IMR-90 (cell line): ENCODE measurements at regions not wholly inside any gene's neighbourhood (a gene's known extent, or its start where the extent isn't known, plus 50 kb on each side); places are given as distances from the start of the nearest gene placed in this dataset.

Source experiments
- ATAC-seq: fragments of 200-7000 bp; cut with Tn5 transposase; 2 replicates; pipeline ENCODE4 v1.9.1; 2020; ENCODE audit warnings: low read depth, mild to moderate bottlenecking, moderate library complexity
- BruUV-seq: library from RNA; stranded (reverse); fragments of 400-500 nt; replicated peaks from 2 replicates; lab custom pipeline; 2021; lab: Mats Ljungman, UMichigan
- CTCF ChIA-PET: fragments of 300-600 bp; formaldehyde crosslinking; extraction: SDS; loops from one replicate; lab custom pipeline; 2021; ENCODE audit warnings: antibody characterized with exemption; lab: Yijun Ruan, JAX
- POLR2A ChIA-PET: fragments of 300-600 bp; sonication (Branson Sonifier 250); formaldehyde crosslinking; loops from one replicate; lab custom pipeline; 2022; ENCODE audit warnings: antibody characterized with exemption; ENCODE audit not compliant: unreplicated experiment; lab: Charles Lee
- DNase-seq: peaks from one replicate; pipeline ENCODE4 v3.0.0; 2013
- H2AFZ ChIP-seq: replicated peaks from 2 replicates; pipeline ENCODE3; 2013; ENCODE audit warnings: low read length, mild to moderate bottlenecking; ENCODE audit not compliant: poor library complexity
- H2AK5ac ChIP-seq: 2 replicates; pipeline ENCODE4 v1.6.1; 2013; ENCODE audit warnings: low read depth, low read length, inconsistent platforms
- H2AK9ac ChIP-seq: replicated peaks from 2 replicates; pipeline ENCODE3; 2013; ENCODE audit warnings: mild to moderate bottlenecking, low read depth, low read length, moderate library complexity; ENCODE audit not compliant: poor library complexity
- H2BK120ac ChIP-seq: 2 replicates; pipeline ENCODE4 v1.6.1; 2013; ENCODE audit warnings: low read depth, low read length, inconsistent platforms
- H2BK15ac ChIP-seq: 3 replicates; pipeline ENCODE4 v1.6.1; 2013; ENCODE audit warnings: low read depth, low read length, inconsistent platforms
- H2BK20ac ChIP-seq: 2 replicates; pipeline ENCODE4 v1.6.1; 2013; ENCODE audit warnings: low read depth, mild to moderate bottlenecking, inconsistent platforms, low read length, moderate library complexity
- H2BK5ac ChIP-seq: 2 replicates; pipeline ENCODE4 v1.6.1; 2013; ENCODE audit warnings: mild to moderate bottlenecking, low read depth, low read length, inconsistent platforms; ENCODE audit not compliant: poor library complexity, severe bottlenecking
- H3K14ac ChIP-seq: replicated peaks from 2 replicates; pipeline ENCODE4 v1.6.1; 2013; ENCODE audit warnings: low read depth, low read length, inconsistent platforms
- H3K18ac ChIP-seq: 2 replicates; pipeline ENCODE4 v1.6.1; 2013; ENCODE audit warnings: low read depth, low read length, control low read depth
- H3K23ac ChIP-seq: 2 replicates; pipeline ENCODE4 v1.6.1; 2013; ENCODE audit warnings: low read depth, low read length, inconsistent platforms
- H3K27ac ChIP-seq: 2 replicates; pipeline ENCODE4 v1.5.1; 2013; ENCODE audit warnings: mild to moderate bottlenecking, control low read depth, low read length; ENCODE audit not compliant: insufficient read depth
- H3K27me3 ChIP-seq: 2 replicates; pipeline ENCODE4 v1.6.1; 2013; ENCODE audit warnings: low read length; ENCODE audit not compliant: control insufficient read depth, insufficient read depth
- H3K36me3 ChIP-seq: 2 replicates; pipeline ENCODE4 v1.6.1; 2013; ENCODE audit warnings: low read length, mixed read lengths; ENCODE audit not compliant: control insufficient read depth, insufficient read depth
- H3K4ac ChIP-seq: 2 replicates; pipeline ENCODE4 v1.6.1; 2013; ENCODE audit warnings: low read depth, low read length, inconsistent platforms
- H3K4me1 ChIP-seq: 2 replicates; pipeline ENCODE4 v1.6.1; 2013; ENCODE audit warnings: low read length, mixed read lengths; ENCODE audit not compliant: control insufficient read depth, insufficient read depth
- H3K4me2 ChIP-seq: 2 replicates; pipeline ENCODE4 v1.6.1; 2013; ENCODE audit warnings: low read depth, mild to moderate bottlenecking, control low read depth, low read length, moderate library complexity
- H3K4me3 ChIP-seq: 2 replicates; pipeline ENCODE4 v1.5.1; 2013; ENCODE audit warnings: low read depth, mild to moderate bottlenecking, control low read depth, low read length, moderate library complexity; ENCODE audit not compliant: insufficient read depth
- H3K56ac ChIP-seq: 2 replicates; pipeline ENCODE4 v1.6.1; 2013; ENCODE audit warnings: low read length, inconsistent platforms; ENCODE audit not compliant: insufficient read depth; ENCODE audit errors: extremely low read depth
- H3K79me1 ChIP-seq, 2 experiments: 2 replicates each; pipeline ENCODE4 v1.6.1; 2013; ENCODE audit warnings: low read length in 2 of 2, inconsistent platforms in 1 of 2, low read depth in 1 of 2
- H3K9ac ChIP-seq: 2 replicates; pipeline ENCODE4 v1.6.1; 2013; ENCODE audit warnings: low read depth, low read length, control low read depth
- H3K9me1 ChIP-seq: 2 replicates; pipeline ENCODE4 v1.6.1; 2013; ENCODE audit warnings: low read length, inconsistent platforms; ENCODE audit not compliant: insufficient read depth
- H3K9me3 ChIP-seq: 2 replicates; pipeline ENCODE4 v1.6.1; 2013; ENCODE audit warnings: low read length; ENCODE audit not compliant: control insufficient read depth, insufficient read depth
- H4K20me1 ChIP-seq: 2 replicates; pipeline ENCODE4 v1.6.1; 2013; ENCODE audit warnings: low read length, inconsistent platforms; ENCODE audit not compliant: insufficient read depth
- H4K5ac ChIP-seq: 2 replicates; pipeline ENCODE4 v1.6.1; 2013; ENCODE audit warnings: mild to moderate bottlenecking, low read depth, low read length, control low read depth
- H4K8ac ChIP-seq, 2 experiments: 2 replicates each; pipeline ENCODE4 v1.6.1; 2013; ENCODE audit warnings: low read depth in 2 of 2, low read length in 2 of 2, control low read depth in 1 of 2, inconsistent platforms in 1 of 2
- H4K91ac ChIP-seq: 2 replicates; pipeline ENCODE4 v1.6.1; 2013; ENCODE audit warnings: low read depth, low read length, inconsistent platforms; ENCODE audit not compliant: insufficient read depth
- BHLHE40 ChIP-seq: fragments of 150-350 bp; IDR thresholded peaks from 2 replicates; pipeline ENCODE4 v1.6.1; 2016; ENCODE audit warnings: mild to moderate bottlenecking, low read depth, low read length
- CEBPB ChIP-seq: IDR thresholded peaks from 2 replicates; pipeline ENCODE4 v1.6.1; 2012; ENCODE audit warnings: low read depth, low read length, improper control_type of control experiment
- CTCF ChIP-seq: conservative IDR thresholded peaks from 2 replicates; pipeline ENCODE4 v1.5.1; 2012; ENCODE audit warnings: mild to moderate bottlenecking, low read depth, low read length, improper control_type of control experiment
- FOS ChIP-seq: fragments of 150-350 bp; IDR thresholded peaks from 2 replicates; pipeline ENCODE4 v1.6.1; 2016; ENCODE audit warnings: low read depth, low read length
- MAFK ChIP-seq: IDR thresholded peaks from 2 replicates; pipeline ENCODE4 v1.6.1; 2012; ENCODE audit warnings: low read depth, low read length, improper control_type of control experiment
- MAZ ChIP-seq: IDR thresholded peaks from 2 replicates; pipeline ENCODE4 v1.6.1; 2012; ENCODE audit warnings: low read depth, mild to moderate bottlenecking, low read length, improper control_type of control experiment, moderate library complexity, borderline replicate concordance
- POLR2A ChIP-seq: IDR thresholded peaks from 2 replicates; pipeline ENCODE4 v1.6.1; 2012; ENCODE audit warnings: mild to moderate bottlenecking, low read depth, low read length
- RAD21 ChIP-seq: IDR thresholded peaks from 2 replicates; pipeline ENCODE4 v1.6.1; 2012; ENCODE audit warnings: low read length, improper control_type of control experiment
- WGBS, 2 experiments: methylation state at CpG; one replicate each; pipeline versions ENCODE4 v1.1.5 to v1.1.7; 2013; ENCODE audit warnings: missing lambda C conversion rate in 2 of 2; ENCODE audit not compliant: insufficient read length in 1 of 2; ENCODE audit errors: extremely low coverage in 2 of 2; 5-methylcytosine and 5-hydroxymethylcytosine counted together
- dilution Hi-C: fragments of 300-500 bp; cut with HindIII; formaldehyde crosslinking; loops from one replicate; pipeline ENCODE4 v1.14.3; 2018; ENCODE audit warnings: low sequenced_read_pairs; ENCODE audit not compliant: unreplicated experiment
- in situ Hi-C: fragments of 300-500 bp; cut with MboI; formaldehyde crosslinking; loops from 3 replicates; pipeline ENCODE4 v1.14.3; 2019; ENCODE audit warnings: low sequenced_read_pairs, inconsistent platforms, mixed read lengths
- intact Hi-C: fragments of 100-400 bp; cut with micrococcal nuclease; formaldehyde crosslinking; loops from 2 replicates; pipeline ENCODE4 v1.10.0; 2022

- H2BK120ac ChIP-seq: peak overlapping the region; percentile 85
- intact Hi-C loops (no loop called here), in situ Hi-C loops (no loop called here), dilution Hi-C loops (no loop called here)
- peak overlapping the region; percentile 20 for H2AK9ac ChIP-seq
- H3K9me1 ChIP-seq: no peaks in the 10 kb centered on the region
- H3K36me3 ChIP-seq: no peaks in the 10 kb centered on the region
- H3K18ac ChIP-seq: peak overlapping the region; percentile 36; the same call in 1 of the 2 replicates
- H3K56ac ChIP-seq: peak overlapping the region; percentile 58; the same call in 1 of the 2 replicates
- ChIA-PET POLR2A (interaction anchor here (0.5 kb wide), 1 partner anchor 25 kb away, joined by 5 read pairs; no protein-coding TSS in a partner anchor), CTCF (interaction anchor here (0.5 kb wide), 1 partner anchor 48 kb away, joined by 6 read pairs; no protein-coding TSS in a partner anchor)
- peak overlapping the region; percentile 89 for H4K91ac ChIP-seq
- TF ChIP-seq POLR2A: no peak
- no peak for TF ChIP-seq CTCF
- peak; percentile 2; the same call in 1 of the 2 replicates for TF ChIP-seq RAD21
- no peak for TF ChIP-seq FOS
- TF ChIP-seq CEBPB: 0 out of 2 replicates have a peak, but pooled peaks have one; percentile 10
- no peak for TF ChIP-seq MAFK
- peak; percentile 68; the same call in 1 of the 2 replicates for TF ChIP-seq BHLHE40
- peak; percentile 83; the same call in 1 of the 2 replicates for TF ChIP-seq MAZ
- H3K4ac ChIP-seq: peak overlapping the region; percentile 83
- H4K8ac ChIP-seq: peak overlapping the region in 1 of 2 experiments; percentile 84; a peak in 2 of 4 replicates
- H2BK20ac ChIP-seq: peak overlapping the region; percentile 86
- no peaks in the 10 kb centered on the region for H3K27me3 ChIP-seq
- peak overlapping the region; percentile 80 for H3K23ac ChIP-seq
- no peaks in the 10 kb centered on the region for H4K20me1 ChIP-seq
- WGBS, 2 experiments: 0% methylated on average over 9 of the region's 16 CpGs; no CpG with 5 or more reads in 1 of the 2 experiments
- peak overlapping the region; percentile 19; the same call in 1 of the 2 replicates for H3K9ac ChIP-seq
- H2AFZ ChIP-seq: peak overlapping the region; percentile 59
- peak overlapping the region; percentile 57; the same call in 1 of the 2 replicates for H3K4me2 ChIP-seq
- no peaks in the 10 kb centered on the region for H3K9me3 ChIP-seq
- peak overlapping the region; percentile 78 for H3K14ac ChIP-seq
- peak; percentile 86 for DNase-seq
- H4K5ac ChIP-seq: 0 out of 2 replicates have a peak overlapping the region, but pooled peaks have one; percentile 21
- ATAC-seq: peak; percentile 92
- H2BK5ac ChIP-seq: peak overlapping the region; percentile 40
- H3K4me1 ChIP-seq: peaks cover 6% of the 10 kb centered on the region
- BruUV-seq: no TSS peak
- peak overlapping the region; percentile 93; the same call in 2 of the 3 replicates for H2BK15ac ChIP-seq
- peak overlapping the region; percentile 71 for H2AK5ac ChIP-seq
- H3K27ac ChIP-seq: no peak overlapping the region
- no peak overlapping the region for H3K4me3 ChIP-seq
- H3K79me1 ChIP-seq: no peaks in the 10 kb centered on the region
Observed at GRCh38 chr12:105523164-105524057, 192.9 kb downstream of the C12orf75 start.
